22Rv1 (cell line): ENCODE measurements at regions not wholly inside any gene's neighbourhood (a gene's known extent, or its start where the extent isn't known, plus 50 kb on each side); places are given as distances from the start of the nearest gene placed in this dataset.

Experiments used
- H3K27ac ChIP-seq: fragments of 450-650 bp; 2 replicates; pipeline ENCODE4 v1.5.1; 2017
- CTCF ChIP-seq: fragments of 450-650 bp; IDR thresholded peaks from 2 replicates; pipeline ENCODE4 v1.5.1; 2017; ENCODE audit warnings: mild to moderate bottlenecking
- ZFX ChIP-seq: fragments of 450-650 bp; IDR thresholded peaks from 2 replicates; pipeline ENCODE4 v1.6.1; 2017; ENCODE audit warnings: antibody characterized with exemption, borderline replicate concordance

- H3K27ac ChIP-seq: no peak overlapping the region
- no peak for TF ChIP-seq ZFX
Measured at GRCh38 chr7:42452356-42452755, 215.3 kb upstream of the GLI3 start.

- no peak for TF ChIP-seq ZFX
- TF ChIP-seq CTCF: no peak
- H3K27ac ChIP-seq: no peak overlapping the region
Measured at GRCh38 chr7:42449431-42449830, 212.4 kb upstream of the GLI3 start.

- no peak overlapping the region for H3K27ac ChIP-seq
- TF ChIP-seq CTCF (no peak), ZFX (no peak)
Measured at GRCh38 chr7:42448901-42449300, 211.9 kb upstream of the GLI3 start.

GRCh38 chr7:42445691-42446090, 208.7 kb upstream of the GLI3 start:
- H3K27ac ChIP-seq: no peak overlapping the region
- no peak for TF ChIP-seq CTCF
- no peak for TF ChIP-seq ZFX

- TF ChIP-seq CTCF: no peak
- no peak for TF ChIP-seq ZFX
- H3K27ac ChIP-seq: no peak overlapping the region
Measured at GRCh38 chr7:42440951-42441350, 203.9 kb upstream of the GLI3 start.

GRCh38 chr7:42432644-42433043, 195.6 kb upstream of the GLI3 start:
- H3K27ac ChIP-seq: no peak overlapping the region
- TF ChIP-seq CTCF (no peak), ZFX (no peak)

- TF ChIP-seq ZFX: no peak
- TF ChIP-seq CTCF: no peak
- no peak overlapping the region for H3K27ac ChIP-seq
Measured at GRCh38 chr7:42431873-42432272, 194.9 kb upstream of the GLI3 start.

GRCh38 chr7:42429339-42429738, 192.3 kb upstream of the GLI3 start:
- no peak overlapping the region for H3K27ac ChIP-seq
- TF ChIP-seq CTCF: no peak
